GM12892 (cell line): ENCODE measurements at regions not wholly inside any gene's neighbourhood (a gene's known extent, or its start where the extent isn't known, plus 50 kb on each side); places are given as distances from the start of the nearest gene placed in this dataset.

Source experiments
- POLR2A ChIP-seq: IDR thresholded peaks from 2 replicates; pipeline ENCODE4 v1.6.1; 2011; ENCODE audit warnings: low read depth, low read length, control low read depth
- POLR2AphosphoS5 ChIP-seq: IDR thresholded peaks from 2 replicates; pipeline ENCODE4 v1.6.1; 2011; ENCODE audit warnings: low read depth, low read length, control low read depth
- TAF1 ChIP-seq: IDR thresholded peaks from 2 replicates; pipeline ENCODE4 v1.6.1; 2011; ENCODE audit warnings: low read depth, mild to moderate bottlenecking, control low read depth, low read length, borderline replicate concordance

GRCh38 chr2:147777394-147777793 is 67.4 kb upstream of the ACVR2A start:
- TF ChIP-seq POLR2AphosphoS5 (no peak), POLR2A (no peak), TAF1 (no peak)
